ENCODE measurements at regions not wholly inside any gene's neighbourhood (a gene's known extent, or its start where the extent isn't known, plus 50 kb on each side); places are given as distances from the start of the nearest gene placed in this dataset.
A peak's percentile ranks its signal among the peaks of the same experiment; 100 is the strongest.
"Not testable (repeated sequence)": the region's sequence is repeated elsewhere in the genome, so short reads cannot be mapped to it uniquely, and the experiment has no call there.

GRCh38 chr16:32039919-32040318 lies 166.3 kb downstream of the ZNF267 start:
- H3K27me3 ChIP-seq (replicated peaks; ENCODE audit: control insufficient read depth, insufficient read depth, low read length); H3K36me3 ChIP-seq (ENCODE audit: control insufficient read depth, insufficient read depth, low read length); DNase-seq (ENCODE audit: extremely low read depth, insufficient read length); H3K4me3 ChIP-seq (replicated peaks; ENCODE audit: low read depth, low read length): not testable (repeated sequence)

- H3K27me3 ChIP-seq (replicated peaks; ENCODE audit: control insufficient read depth, insufficient read depth, low read length); DNase-seq (ENCODE audit: extremely low read depth, insufficient read length); H3K4me3 ChIP-seq (replicated peaks; ENCODE audit: low read depth, low read length): not testable (repeated sequence)
These were observed 187.0 kb upstream of the TP53TG3D start for GRCh38 chr16:32066016-32066651.

GRCh38 chr16:32071586-32071985 lies 181.5 kb upstream of the TP53TG3D start:
- DNase-seq (ENCODE audit: extremely low read depth, insufficient read length); H3K27me3 ChIP-seq (replicated peaks; ENCODE audit: control insufficient read depth, insufficient read depth, low read length); H3K4me3 ChIP-seq (replicated peaks; ENCODE audit: low read depth, low read length); H3K36me3 ChIP-seq (ENCODE audit: control insufficient read depth, insufficient read depth, low read length): not testable (repeated sequence)

More at GRCh38 chr16:32066016-32066651, 187.0 kb upstream of the TP53TG3D start:
- H3K36me3 ChIP-seq (ENCODE audit: control insufficient read depth, insufficient read depth, low read length), result not testable (repeated sequence)

GRCh38 chr16:32083891-32084290 lies 169.2 kb upstream of the TP53TG3D start:
- H3K27me3 ChIP-seq (replicated peaks; ENCODE audit: control insufficient read depth, insufficient read depth, low read length); H3K36me3 ChIP-seq (ENCODE audit: control insufficient read depth, insufficient read depth, low read length); H3K4me3 ChIP-seq (replicated peaks; ENCODE audit: low read depth, low read length); DNase-seq (ENCODE audit: extremely low read depth, insufficient read length): not testable (repeated sequence)

GRCh38 chr16:32084656-32085401 lies 168.3 kb upstream of the TP53TG3D start:
- DNase-seq (ENCODE audit: extremely low read depth, insufficient read length); H3K36me3 ChIP-seq (ENCODE audit: control insufficient read depth, insufficient read depth, low read length); H3K4me3 ChIP-seq (replicated peaks; ENCODE audit: low read depth, low read length); H3K27me3 ChIP-seq (replicated peaks; ENCODE audit: control insufficient read depth, insufficient read depth, low read length): not testable (repeated sequence)

GRCh38 chr16:32085438-32086141 lies 167.5 kb upstream of the TP53TG3D start:
- H3K27me3 ChIP-seq (replicated peaks; ENCODE audit: control insufficient read depth, insufficient read depth, low read length); H3K36me3 ChIP-seq (ENCODE audit: control insufficient read depth, insufficient read depth, low read length); DNase-seq (ENCODE audit: extremely low read depth, insufficient read length): not testable (repeated sequence)
- 0 out of 2 replicates have a peak overlapping the region, but pooled peaks have one; percentile 10 for H3K4me3 ChIP-seq (replicated peaks; ENCODE audit: low read depth, low read length)

GRCh38 chr16:32115562-32115961 lies 137.5 kb upstream of the TP53TG3D start:
- DNase-seq (ENCODE audit: extremely low read depth, insufficient read length); H3K36me3 ChIP-seq (ENCODE audit: control insufficient read depth, insufficient read depth, low read length); H3K4me3 ChIP-seq (replicated peaks; ENCODE audit: low read depth, low read length); H3K27me3 ChIP-seq (replicated peaks; ENCODE audit: control insufficient read depth, insufficient read depth, low read length): not testable (repeated sequence)

- H3K27me3 ChIP-seq (replicated peaks; ENCODE audit: control insufficient read depth, insufficient read depth, low read length), result no peaks in the 10 kb centered on the region
- no peak for TF ChIP-seq CTCF (IDR thresholded peaks at IDR 0.05; ENCODE audit: insufficient read depth, low read length, poor library complexity, severe bottlenecking)
- no peak for DNase-seq (ENCODE audit: extremely low read depth, insufficient read length)
- H3K4me3 ChIP-seq (replicated peaks; ENCODE audit: low read depth, low read length), result peak overlapping the region; percentile 33
- no peaks in the 10 kb centered on the region for H3K36me3 ChIP-seq (ENCODE audit: control insufficient read depth, insufficient read depth, low read length)
These were observed 137.0 kb upstream of the TP53TG3D start for GRCh38 chr16:32116080-32116479.

- not testable (repeated sequence) for H3K4me3 ChIP-seq (replicated peaks; ENCODE audit: low read depth, low read length); H3K27me3 ChIP-seq (replicated peaks; ENCODE audit: control insufficient read depth, insufficient read depth, low read length); H3K36me3 ChIP-seq (ENCODE audit: control insufficient read depth, insufficient read depth, low read length); DNase-seq (ENCODE audit: extremely low read depth, insufficient read length)
These were observed 136.6 kb upstream of the TP53TG3D start for GRCh38 chr16:32116533-32116932.

- not testable (repeated sequence) for DNase-seq (ENCODE audit: extremely low read depth, insufficient read length); H3K27me3 ChIP-seq (replicated peaks; ENCODE audit: control insufficient read depth, insufficient read depth, low read length); H3K4me3 ChIP-seq (replicated peaks; ENCODE audit: low read depth, low read length); H3K36me3 ChIP-seq (ENCODE audit: control insufficient read depth, insufficient read depth, low read length)
These were observed 132.7 kb upstream of the TP53TG3D start for GRCh38 chr16:32120372-32120771.

GRCh38 chr16:32120779-32121178 lies 132.3 kb upstream of the TP53TG3D start:
- DNase-seq (ENCODE audit: extremely low read depth, insufficient read length); H3K36me3 ChIP-seq (ENCODE audit: control insufficient read depth, insufficient read depth, low read length); H3K4me3 ChIP-seq (replicated peaks; ENCODE audit: low read depth, low read length); H3K27me3 ChIP-seq (replicated peaks; ENCODE audit: control insufficient read depth, insufficient read depth, low read length): not testable (repeated sequence)

- not testable (repeated sequence) for H3K4me3 ChIP-seq (replicated peaks; ENCODE audit: low read depth, low read length)
These were observed 131.7 kb upstream of the TP53TG3D start for GRCh38 chr16:32121273-32121900.

GRCh38 chr16:32152434-32152833 lies 100.7 kb upstream of the TP53TG3D start:
- DNase-seq (ENCODE audit: extremely low read depth, insufficient read length); H3K27me3 ChIP-seq (replicated peaks; ENCODE audit: control insufficient read depth, insufficient read depth, low read length); H3K36me3 ChIP-seq (ENCODE audit: control insufficient read depth, insufficient read depth, low read length); H3K4me3 ChIP-seq (replicated peaks; ENCODE audit: low read depth, low read length): not testable (repeated sequence)

More at GRCh38 chr16:32121273-32121900, 131.7 kb upstream of the TP53TG3D start:
- DNase-seq (ENCODE audit: extremely low read depth, insufficient read length); H3K36me3 ChIP-seq (ENCODE audit: control insufficient read depth, insufficient read depth, low read length); H3K27me3 ChIP-seq (replicated peaks; ENCODE audit: control insufficient read depth, insufficient read depth, low read length): not testable (repeated sequence)

Measured in GM06990 (cell line).